Activated gamma-delta T cell treated with Interleukin-2 at 50 U/mL for 16 hours (primary cell): ENCODE measurements at regions not wholly inside any gene's neighbourhood (a gene's known extent, or its start where the extent isn't known, plus 50 kb on each side); places are given as distances from the start of the nearest gene placed in this dataset.
"Not testable (repeated sequence)": the region's sequence is repeated elsewhere in the genome, so short reads cannot be mapped to it uniquely, and the experiment has no call there.

Experiments
- DNase-seq: peaks from one replicate; pipeline ENCODE4 v3.0.0-alpha.2; 2020

DNA sequence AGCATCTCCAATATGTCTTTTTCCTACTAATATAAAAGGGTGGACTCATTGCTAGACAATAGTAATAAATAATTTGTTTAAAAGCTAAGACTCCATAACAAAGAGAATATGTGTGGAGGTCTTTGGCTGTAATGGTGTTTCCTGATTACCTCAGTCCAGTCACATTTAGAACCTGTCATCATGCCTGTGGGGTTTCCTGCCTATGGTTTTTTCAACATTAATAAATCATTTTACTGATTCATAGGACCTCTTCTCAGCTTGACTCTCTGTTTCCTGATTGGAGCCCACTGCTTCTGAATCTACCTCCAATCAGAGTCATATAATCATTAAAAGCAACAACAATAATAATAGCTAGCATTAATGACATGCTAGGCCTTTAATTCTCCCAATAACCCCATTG is 52.4 kb upstream of the GNAI1 start:
- DNase-seq, result no peak

DNA sequence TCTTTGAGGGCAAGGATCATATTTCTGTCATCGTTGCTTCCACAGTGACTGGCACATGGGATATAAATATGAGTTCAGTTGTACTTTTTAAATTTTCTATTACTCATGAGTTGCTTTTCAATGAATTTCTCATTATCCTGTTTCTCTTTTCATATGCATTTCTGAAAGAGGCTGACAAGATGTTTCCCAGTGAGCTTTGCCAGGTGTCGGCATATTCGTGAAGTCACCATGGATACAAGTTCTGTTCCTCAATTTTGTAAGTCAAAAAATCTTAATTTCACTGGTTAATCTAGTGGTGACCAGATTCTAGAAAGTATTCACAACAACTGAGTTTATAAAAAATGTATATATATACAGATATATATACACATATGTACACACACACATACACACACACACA is 55.7 kb upstream of the GNAI1 start:
- no peak for DNase-seq

DNA sequence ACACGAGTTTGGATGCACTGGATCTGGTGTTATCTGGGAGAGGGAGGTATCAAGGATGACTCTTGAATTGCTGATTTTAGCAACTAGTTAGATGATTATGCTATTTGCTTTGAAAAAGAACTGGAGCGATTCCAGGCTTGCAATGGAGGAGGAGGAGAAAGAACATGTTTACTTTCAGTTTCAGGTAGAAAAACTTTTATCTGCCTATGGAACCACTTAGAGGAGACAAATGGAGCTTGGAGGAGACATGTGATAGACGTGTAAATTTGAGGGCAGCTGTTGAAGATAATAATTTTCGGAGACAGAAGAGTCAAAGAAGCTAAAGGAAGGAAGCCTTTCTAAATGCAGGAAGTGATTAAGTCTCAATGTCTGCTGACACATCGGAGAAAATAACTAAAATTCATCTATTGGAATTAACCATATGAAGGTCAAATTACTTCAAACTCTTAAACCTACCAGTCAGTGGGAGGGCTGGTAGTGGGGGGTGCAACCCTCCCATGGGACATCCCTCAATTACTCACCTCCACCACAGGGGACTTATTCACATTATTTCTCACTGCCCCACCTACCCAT is 56.4 kb upstream of the GNAI1 start:
- no peak for DNase-seq

DNA sequence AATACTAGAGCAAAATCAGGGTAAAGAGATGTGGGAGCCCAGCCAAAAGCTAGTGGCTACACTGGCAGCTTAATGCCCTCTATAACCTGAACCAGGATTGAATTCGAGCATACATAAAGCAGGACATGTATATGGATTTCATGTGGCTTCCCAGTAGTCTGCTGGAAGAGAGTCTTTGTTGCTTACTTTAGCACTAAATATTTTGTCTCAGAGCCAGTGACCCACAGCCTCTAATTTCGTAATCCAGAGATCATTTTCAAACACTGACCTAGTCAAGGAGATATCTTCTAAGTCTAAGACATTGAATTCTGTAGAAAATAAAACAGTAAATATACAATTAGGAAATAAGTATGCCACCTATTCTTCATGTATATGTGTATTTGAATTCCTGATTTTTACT is 64.2 kb upstream of the GNAI1 start:
- no peak for DNase-seq

DNA sequence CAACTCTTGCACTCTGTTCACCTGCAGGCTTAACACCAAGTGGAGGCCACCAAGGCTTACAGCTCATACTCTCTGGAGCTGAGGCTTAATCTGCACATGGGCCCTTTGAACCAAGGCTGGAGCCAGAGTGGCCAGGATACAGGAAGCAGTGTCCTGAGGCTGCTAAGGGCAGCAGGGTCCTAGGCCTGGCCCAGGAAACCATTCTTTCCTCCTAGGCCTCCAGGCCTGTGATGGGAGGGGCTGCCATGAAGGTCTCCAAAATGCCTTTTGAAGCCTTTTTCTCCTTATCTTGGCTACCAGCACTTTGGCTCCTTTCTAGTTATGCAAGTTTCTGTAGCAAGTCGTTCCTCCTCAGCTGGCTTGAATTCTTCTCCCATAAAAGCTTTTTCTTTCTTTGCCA is 68.0 kb upstream of the GNAI1 start:
- DNase-seq, result no peak

DNA sequence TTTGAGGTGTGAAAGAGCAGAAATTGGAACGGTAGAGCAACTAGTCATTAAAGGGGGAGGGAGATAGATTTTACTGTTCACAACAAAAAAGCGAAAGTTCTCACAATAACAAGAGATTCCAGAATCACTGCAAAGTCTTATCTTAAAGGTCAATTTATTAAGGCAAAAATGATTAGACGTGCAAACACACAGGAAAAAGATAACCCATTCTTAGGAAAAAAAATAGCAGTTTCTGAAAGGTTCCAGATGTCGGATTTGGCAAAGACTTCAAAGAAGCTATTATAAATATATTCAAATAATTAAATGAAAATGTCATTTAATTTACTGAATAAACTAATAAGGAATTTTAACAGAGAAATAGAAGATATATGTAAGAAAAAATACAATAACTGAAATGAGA is 70.8 kb upstream of the GNAI1 start:
- DNase-seq, result no peak

DNA sequence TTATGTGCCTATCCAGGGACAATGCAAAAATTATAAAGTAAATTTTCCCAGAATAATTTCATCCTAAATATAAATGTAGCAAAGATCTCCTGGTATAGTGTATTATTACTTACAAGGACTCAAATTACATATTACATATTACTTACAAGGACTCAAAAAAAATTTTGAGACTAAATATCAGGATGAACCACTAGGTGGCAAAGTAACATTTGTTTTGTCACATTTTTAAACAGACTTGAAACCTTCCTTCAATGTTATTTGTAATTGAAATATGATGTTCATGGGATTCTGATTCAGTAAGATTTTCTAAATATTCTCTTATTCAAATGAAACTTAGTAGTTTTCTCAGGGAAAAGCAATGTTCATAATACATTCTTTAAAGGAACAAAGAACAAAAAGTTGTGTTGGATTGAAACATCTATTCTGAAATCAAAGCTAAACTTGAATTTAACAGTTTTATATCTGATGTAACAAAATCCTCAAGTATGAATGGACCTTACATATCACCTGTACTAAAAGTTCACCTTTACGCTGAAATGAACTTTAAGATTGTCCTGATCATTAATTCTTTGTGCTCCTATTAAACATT is 74.3 kb upstream of the GNAI1 start:
- DNase-seq, result no peak

DNA sequence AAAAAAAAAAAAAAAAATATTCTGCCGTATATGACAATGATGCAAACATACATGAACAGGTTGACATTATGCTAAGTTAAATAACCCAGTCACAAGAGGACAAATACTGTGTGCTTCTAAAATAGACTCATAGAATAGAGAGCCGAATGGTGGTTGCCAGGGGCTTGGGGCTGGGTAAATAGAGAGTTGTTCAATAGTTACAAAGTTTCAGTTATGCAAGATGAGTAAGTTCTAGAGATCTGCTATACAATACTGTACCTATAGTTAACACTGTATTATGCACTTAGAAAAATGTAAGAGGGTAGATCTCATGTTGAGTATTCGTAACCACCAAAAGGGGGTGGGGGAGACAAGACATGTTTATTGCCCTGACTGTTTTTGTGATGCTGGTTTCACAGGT is 77.1 kb upstream of the GNAI1 start:
- no peak for DNase-seq

DNA sequence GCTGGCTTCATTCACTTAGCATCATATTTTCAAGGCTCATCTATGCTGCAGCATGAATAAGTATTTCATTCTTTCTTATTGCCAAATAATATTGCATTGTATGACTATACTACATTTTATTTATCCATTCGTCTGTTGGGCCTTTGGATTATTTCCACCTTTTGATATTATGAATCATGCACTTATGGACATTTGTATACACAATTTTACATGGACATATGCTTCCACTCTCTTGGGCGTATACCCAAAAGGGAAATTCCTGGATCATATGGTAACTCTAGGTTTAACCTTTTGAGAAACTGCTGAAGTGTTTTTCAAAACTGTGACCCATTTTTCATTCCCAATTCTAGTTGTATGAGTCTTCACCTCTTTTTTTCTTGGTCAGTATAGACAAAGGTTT is 80.3 kb upstream of the GNAI1 start:
- DNase-seq, result no peak

DNA sequence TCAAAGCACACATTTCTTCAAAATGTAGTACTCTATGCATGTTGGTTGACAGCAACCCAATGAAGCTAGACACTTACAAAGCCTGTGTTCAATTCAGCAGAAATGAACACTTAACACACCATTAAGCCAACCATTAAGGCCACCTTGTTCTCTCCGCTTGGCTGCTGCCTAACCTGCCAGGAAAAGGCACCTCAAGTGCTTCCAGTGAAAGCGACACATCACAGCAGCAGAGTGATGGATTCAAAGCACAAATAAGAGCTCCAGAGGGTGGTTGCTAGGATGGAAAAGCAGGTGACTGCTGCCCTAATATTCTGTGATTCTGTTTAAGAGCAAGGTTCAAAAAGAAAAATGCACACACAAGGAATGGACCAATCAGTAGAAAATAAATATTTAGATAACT is 81.5 kb upstream of the GNAI1 start:
- DNase-seq, result no peak

DNA sequence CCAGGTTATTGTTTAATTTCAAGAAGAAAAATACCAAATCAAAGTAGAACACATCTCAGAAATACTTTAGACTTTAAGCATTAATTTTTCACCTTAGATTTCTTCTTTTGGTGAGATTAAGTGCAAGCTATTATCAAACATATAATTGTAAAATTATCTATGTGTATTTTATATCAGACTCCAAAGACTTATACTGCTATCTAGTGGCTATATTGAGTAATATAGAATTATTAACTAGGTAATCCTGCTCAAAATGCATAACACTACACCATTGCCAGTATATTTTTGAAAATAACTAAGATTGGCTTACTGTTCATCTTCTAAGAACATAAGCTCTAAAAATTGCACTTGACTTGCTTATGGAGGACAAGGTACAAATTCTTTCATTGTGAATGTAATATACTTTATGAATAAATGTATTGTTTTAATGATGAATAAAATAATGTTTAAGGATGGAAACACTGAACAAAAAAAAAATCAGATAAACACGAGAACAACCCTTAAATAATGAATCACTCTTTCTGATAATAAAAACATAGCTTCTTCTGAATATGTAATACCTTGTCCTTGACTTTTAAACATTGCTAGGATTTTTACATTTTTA is 86.7 kb upstream of the GNAI1 start:
- no peak for DNase-seq

DNA sequence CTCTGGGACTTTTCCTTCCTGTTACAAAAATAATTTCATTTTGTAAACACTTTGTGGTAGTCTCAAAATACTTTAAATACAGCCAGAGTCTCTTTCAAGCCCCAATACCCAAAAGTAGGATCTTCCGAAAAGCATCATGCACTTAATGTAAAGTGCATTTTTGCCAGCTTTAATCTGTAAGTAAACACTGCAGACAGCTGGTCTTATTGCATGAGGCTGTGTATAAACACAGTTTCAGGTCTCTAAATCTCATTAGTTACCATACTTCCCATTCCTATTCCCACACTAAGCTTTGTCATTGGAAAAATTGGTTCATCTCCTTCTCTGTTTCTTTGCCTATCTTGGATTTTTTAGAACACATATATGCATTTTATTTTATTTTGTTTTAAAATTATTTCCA is 87.6 kb upstream of the GNAI1 start:
- DNase-seq, result no peak

DNA sequence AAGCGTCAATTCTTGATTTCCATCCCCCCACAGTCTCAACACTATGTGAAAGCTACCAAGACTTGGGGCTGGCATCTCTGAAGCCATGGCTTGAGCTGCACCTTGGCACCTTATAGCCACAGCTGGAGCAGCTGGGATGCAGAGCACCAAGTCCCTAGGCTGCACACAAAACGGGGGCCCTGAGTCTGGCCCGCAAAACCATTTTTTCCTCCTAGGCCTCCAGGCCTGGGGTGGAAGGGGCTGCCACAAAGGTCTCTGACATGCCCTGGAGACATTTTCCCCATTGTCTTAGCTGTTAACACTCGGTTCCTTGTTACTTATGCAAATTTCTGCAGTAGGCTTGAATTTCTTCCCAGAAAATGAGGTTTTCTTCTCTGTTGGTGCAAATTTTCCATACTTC is 89.8 kb upstream of the GNAI1 start:
- DNase-seq, result no peak

DNA sequence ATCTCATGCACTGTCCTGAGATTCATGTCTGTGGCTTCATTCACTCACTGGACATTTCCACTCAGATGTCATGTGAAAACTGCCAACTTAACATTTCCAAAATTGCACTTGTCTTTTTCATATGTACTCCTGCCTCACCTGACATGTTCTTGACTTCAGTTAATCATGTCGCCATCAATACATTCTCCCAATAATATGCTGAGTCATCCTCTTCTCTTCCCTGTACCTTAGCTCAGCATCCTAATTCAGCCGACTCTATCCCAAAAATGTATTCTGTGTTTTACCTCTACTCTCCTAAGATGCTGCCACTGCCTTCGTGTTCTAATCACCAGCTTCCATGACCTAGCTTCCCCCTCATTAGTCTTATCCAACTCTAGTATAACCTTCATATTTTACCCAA is 93.9 kb upstream of the GNAI1 start:
- no peak for DNase-seq

DNA sequence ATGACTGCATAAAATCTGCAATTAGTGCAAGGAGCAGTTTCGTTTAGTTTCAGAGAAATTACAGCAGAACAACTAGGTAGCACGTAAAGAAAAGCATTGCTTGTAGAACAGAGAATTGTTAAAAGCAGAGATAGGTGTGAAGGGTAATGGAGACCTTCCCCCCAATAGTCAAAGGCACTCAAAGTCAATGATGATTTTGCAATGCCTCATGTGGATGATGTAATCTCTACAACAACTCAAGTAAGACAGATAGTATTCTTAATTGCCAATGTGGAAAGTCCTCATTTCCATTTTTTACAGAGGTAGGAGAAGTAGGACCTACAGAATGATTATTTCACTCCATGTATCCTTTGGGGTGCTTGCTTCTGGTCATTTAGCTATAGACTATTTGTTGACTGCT is 94.3 kb upstream of the GNAI1 start:
- DNase-seq, result no peak

DNA sequence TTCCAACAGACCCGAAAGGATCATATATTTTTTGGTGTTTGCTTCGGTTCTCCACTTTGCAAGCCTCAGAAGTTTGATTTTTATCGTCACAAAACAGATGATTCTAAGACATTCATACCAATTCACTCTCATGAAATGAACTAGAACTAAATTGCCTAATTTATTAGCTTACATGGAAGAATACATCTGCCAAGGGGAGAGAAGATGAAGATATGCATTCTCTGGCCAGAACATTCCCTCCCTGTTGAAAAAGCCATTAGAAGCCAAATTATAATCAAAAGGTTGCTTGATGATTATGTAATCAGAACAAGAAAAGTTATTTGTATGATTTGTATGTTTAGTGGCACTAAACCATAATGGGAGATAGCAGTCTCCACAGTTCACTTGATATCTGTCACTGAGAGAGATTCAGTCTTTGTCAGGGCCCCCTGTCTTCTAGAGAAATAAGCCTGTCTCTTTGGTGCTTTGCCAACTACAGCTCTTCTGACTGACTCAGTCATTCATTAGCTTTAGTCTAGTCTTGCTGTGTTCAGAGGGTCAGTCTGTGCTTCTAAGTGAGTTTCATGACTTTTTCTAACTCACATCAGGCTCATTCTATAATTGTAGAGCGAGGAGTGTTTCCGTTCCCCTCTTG is 95.3 kb upstream of the GNAI1 start:
- no peak for DNase-seq

DNA sequence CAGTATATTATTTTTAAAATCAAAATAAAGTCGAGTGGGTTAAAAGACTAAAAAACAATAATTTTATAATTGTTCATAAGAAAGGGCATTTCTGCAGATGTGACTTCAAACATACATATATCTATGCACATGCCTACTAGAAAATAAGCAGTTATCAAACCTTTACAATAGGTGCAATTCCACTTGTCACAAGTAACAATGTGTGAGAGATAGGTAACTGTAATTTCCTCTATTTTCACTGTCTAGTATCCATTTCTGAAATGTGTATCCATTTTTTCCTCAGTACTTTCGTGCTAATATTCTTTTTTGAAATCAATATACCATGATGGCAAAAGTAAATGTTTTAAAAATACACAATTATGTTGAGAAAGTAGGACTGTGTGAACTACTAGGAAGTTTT is 96.9 kb upstream of the GNAI1 start:
- DNase-seq, result no peak

DNA sequence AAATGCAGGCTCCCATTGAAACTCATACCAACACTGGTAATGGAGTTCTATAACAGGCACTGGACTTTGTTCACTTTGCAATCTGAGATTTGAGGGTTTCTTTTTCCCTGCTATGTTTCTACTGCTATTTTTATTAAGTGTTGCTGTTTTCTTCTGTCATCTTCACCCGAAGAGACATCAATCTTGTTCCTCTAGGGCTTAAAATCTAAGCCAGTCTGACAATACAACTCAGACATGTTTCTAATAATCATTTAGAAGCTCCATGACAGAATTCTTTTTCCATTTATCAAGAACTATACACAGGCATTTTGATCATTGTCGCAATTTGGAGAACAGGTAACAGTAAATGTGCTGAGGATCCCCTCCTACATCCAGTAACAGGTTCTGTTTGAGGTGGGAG is 98.5 kb upstream of the GNAI1 start:
- no peak for DNase-seq

DNA sequence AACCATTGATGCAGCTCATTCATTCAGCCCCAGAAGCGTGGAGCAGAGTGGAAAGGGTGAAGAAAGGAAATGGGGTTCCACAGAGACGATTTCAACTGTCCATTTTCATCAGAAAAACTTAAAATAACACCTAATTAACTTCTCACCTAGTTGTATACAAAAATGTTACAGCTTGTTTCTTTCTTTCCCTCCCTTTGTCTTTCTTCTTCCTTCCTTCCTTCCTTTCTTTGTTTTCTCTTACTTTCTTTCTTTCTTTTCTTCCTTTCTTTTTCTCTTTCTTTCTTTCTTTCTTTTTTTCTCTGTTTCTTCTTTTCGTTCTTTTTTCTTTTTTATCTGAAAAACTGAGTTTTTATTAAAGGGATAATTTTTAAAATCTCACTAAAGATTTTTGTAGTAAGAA is 105.9 kb upstream of the GNAI1 start:
- no peak for DNase-seq

DNA sequence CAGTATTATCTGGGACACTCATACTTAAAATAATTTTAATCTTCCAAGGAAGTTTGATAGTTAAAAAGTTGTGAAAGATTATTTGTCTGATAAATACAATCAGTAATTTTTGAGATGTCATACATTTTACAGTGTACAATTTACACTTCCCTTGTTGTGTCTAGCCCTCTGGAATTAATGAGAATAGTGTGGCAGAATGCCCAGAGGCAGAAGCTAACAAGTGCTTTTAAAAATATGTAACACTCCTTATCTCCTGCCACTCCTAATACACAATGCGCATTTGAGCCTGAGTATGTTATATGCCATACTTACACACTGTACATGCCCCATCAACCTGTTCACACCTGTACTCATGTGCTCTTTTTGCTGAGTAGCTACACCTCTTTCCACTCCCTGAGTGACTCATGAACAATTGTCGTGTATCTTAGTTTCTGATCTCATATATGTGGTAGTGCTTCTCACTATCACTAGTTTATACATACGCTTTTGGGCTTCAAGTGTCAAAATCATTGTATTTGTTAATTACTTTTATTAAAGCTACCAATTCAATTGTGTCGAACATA is 106.9 kb upstream of the GNAI1 start:
- no peak for DNase-seq

DNA sequence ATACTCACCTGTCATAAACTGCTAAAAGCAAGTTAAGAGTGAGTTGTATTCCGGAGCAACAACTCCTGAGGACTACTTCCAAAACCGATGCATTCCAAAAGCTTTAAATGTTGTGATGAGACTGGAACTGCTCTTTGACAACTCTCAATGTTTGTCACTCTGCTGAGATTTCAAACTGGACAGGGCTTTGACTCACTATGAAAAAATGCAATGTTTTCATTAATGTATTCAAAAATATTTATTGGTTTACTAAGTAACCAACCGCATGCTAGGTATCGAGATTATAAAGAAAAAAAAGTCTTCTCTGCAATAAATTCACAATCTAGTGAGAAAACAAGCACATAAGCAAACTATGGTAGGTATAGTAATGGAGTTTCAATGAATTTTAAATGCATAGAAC is 107.9 kb upstream of the GNAI1 start:
- DNase-seq, result no peak

DNA sequence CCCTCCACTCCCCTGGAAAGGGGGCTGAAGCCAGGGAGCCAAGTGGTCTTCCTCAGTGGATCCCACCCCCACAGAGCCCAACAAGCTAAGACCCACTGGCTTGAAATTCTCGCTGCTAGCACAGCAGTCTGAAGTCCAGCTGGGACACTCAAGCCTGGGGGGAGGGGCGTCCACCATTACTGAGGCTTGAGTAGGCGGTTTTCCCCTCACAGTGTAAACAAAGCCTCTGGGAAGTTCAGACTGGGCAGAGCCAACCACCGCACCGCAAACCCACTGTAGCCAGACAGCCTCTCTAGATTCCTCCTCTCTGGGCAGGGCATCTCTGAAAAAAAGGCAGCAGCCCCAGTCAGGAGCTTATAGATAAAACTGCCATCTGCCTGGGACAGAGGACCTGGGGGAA is 114.4 kb upstream of the GNAI1 start:
- not testable (repeated sequence) for DNase-seq

DNA sequence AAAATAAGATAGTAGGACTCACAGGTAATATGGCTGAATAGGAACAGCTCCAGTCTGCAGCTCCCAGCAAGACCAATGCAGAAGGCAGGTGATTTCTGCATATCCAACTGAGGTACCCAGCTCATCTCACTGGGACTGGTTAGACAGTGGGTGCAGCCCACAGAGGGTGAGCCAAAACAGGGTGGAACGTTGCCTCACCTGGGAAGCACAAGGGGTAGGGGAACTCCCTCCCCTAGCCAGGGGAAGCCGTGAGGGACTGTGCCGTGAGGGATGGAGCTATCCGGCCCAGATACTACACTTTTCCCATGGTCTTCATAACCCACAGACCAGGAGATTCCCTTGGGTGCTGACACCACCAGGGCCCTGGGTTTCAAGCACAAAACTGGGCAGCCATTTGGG is 114.8 kb upstream of the GNAI1 start:
- not testable (repeated sequence) for DNase-seq
